ENCODE measurements at regions not wholly inside any gene's neighbourhood (a gene's known extent, or its start where the extent isn't known, plus 50 kb on each side); places are given as distances from the start of the nearest gene placed in this dataset.
"Not testable (repeated sequence)": the region's sequence is repeated elsewhere in the genome, so short reads cannot be mapped to it uniquely, and the experiment has no call there.

DNA sequence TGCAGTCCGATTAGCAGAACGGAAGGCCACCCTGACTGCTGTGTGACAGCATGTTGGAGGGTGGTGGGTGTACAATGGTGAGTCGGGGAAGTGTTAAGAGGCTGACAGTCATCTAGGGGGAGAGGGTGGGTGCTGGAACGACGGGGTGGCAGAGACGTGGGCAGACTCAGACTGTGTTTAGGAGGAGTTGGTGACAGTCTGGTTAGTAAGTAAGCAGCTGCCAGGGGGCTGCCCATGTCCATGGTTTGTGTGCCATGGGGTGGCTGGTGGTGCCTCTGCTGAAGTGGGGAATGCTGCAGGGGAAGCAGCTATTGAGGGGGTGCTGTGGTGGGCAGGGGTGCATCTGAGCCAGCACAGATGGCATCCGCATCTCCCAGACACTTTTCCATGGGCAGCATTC lies 51.3 kb upstream of the BOD1 start:
- ATAC-seq: no peak
- DNase-seq: no peak

DNA sequence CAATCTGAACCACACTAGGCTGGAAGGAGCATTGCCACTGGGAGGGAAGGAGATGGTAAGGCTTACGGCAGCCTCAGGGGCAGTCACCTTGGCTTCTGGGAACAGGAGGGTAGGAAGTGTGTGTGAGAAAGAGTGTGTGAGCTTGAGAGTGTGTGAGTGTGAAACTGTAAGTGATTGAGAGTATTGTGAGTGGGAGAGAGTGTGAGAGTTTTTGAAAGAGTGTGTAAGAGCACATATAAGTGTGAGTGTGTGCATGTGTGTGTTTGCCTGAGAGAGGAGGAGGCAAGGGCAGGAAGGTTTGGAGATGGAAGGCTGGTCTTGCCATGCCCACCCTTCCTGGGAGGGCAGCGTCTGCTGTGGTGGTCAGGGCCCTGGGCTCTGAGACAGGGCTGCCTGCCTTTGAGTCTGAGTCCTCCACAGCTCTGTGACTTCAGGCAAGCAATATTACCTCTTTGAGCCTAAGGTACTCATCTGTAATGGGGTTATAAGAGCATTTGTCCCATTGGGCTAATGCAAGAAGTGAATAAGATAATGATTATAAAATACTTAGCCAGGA lies 51.9 kb upstream of the BOD1 start:
- no peak for DNase-seq
- no peak for ATAC-seq

DNA sequence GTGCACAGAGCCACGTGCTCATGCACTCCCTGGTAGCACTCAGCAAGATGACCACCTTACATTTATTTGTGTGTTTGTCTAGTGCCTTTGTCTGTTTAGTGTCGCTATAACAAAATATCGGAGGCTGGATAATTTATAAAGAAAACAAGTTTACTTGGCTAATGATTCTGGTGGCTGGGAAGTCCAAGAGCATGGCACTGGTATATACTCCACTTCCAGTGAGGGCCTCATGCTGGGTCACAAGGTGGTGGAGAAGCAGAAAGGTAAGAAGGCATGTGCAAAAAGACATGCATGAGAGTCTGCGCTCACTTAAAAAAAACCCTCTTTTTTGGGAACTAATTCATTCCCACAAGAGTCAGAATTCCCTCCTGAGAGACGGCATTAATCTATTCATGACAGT lies 52.5 kb upstream of the BOD1 start:
- no peak for ATAC-seq
- DNase-seq: no peak

DNA sequence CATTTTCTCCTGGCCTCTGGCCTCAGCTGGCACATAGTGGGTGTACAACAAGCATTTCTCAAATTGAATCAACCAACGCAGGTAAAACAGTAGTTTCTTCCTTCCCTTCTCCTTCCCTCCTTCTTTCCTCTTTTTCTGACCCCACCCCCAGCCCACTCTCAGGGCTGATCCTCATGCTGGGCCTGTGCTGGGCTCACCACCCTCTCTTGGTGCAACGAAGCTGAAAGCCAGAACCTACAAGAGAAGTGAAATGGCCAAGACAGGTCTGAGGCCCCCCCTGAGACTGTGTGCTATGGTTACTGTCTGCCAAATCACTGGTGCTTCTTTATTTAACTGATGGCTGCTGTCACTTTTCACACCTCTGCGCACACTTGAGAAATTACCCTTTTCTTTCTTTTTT lies 53.0 kb upstream of the BOD1 start:
- ATAC-seq: no peak

DNA sequence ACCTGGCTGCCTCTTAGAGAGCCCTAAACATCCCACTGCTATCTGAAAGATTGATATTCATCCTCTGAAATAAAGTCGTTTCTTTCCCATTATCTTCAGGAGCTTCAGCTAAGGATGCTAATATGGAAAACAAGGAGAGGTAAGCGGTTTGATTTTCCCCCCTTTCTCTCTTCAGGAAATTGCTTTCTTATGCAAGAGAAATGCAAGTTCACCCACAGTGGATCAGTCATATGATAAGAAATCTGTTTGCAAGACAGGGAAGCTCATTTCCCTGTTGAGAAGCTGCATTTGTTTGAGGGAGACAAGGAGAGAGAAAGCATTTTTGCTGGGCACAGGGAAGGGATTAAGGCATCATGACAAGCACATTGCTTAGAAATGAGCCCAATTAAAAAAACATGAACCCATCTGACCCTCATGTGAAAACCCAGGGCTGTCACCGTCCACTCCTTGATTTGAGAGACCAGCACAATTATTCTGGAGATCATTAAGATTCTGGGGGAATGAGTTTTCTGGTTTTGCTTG lies 53.7 kb upstream of the BOD1 start:
- ATAC-seq (no peak), DNase-seq (no peak)

More for the DNA sequence above, 53.0 kb upstream of the BOD1 start:
- no peak for DNase-seq

DNA sequence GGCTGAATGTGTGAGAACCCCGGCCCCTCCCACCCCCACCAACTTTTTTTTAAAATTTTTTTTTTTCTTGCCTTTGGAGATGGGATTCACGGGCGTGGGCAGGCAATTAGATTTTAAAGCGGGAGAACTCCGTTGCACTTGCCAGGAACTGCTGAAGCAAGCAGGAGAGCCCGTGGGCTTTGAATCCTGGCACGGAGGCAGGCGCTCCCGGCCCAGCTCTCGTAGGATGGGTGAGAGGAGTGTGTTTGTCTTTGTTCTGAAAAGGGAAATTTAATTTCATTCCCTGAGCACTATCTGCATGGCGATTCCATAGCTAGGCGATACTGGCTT lies 54.3 kb upstream of the BOD1 start:
- no peak for ATAC-seq
- DNase-seq: no peak

DNA sequence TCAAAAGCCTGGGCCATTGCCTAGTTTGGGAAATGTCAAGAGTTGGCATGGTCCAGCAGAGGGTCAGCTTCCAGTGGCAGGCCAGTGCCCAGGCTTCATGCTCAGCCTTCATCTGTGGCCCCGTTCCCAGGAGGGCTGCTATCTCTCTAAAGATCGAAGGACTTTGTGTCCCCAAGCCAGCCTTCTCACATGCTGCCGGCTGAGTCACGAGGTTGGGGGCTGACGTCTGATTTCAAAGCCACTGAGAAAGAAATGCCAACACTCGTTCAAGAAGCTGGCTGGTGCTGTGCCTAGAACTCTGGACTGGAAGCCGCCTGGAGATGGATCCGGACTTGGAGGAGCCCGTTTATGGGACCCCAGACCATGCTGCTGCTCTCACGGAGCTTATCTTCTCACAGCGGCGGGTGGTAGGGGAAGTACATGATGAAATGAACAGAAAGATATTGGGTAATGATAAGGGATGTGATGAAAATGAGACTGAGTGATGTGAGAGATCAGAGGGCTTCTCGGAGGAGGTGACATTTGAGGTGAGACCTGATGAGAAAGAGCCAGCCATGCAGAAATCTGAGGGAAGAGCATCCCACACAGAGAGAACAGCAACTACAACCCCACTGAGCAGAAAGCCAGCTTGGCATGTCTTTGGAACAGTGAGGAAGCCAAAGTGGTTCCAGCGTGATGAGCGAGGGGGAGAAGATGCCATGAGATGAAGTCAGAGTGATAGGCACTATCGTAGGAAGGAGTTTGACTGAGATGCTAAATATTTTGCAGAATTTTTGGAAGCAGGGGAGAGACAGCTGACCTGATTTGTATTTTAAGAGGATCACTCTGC lies 54.9 kb upstream of the BOD1 start:
- DNase-seq (no peak), ATAC-seq (no peak)

DNA sequence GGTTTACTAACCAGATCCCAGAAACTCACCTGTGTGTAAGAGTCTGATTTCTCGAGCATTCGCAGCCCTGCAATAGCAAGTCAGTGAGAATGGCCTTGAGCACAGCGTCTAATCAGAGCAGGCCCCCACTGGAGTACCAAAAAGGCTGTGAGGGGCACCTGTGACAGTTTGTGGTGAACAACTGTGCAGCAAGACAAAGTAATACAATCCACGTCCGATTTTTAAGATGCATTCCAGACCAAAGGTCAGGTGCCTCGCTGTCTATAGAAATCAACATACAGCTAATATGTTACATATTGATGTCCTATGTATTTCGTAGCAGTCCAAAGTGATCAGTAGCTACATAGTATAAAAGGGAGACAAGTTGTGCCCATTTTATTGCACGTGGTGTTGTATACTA lies 55.7 kb upstream of the BOD1 start:
- ATAC-seq (no peak), DNase-seq (no peak)

DNA sequence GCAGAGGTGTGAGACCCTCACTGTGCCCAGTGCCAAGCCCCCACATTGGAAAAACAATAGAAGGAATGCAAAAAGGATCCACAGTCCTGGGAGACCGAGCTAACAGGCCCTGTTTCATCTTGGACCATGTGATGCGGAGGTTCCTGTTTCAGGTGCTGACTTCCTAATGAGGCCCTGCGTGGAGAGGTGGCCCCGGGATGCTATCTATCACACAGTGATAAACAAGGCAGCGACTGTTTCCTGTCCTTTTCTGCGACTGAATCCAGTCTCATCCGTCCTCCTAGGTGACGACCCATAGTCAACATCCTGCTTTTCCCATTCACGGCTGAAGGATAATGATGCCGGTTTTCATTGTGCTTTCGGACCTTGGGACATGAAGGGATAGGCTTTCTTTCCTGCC lies 56.4 kb upstream of the BOD1 start:
- no peak for DNase-seq
- ATAC-seq: no peak

DNA sequence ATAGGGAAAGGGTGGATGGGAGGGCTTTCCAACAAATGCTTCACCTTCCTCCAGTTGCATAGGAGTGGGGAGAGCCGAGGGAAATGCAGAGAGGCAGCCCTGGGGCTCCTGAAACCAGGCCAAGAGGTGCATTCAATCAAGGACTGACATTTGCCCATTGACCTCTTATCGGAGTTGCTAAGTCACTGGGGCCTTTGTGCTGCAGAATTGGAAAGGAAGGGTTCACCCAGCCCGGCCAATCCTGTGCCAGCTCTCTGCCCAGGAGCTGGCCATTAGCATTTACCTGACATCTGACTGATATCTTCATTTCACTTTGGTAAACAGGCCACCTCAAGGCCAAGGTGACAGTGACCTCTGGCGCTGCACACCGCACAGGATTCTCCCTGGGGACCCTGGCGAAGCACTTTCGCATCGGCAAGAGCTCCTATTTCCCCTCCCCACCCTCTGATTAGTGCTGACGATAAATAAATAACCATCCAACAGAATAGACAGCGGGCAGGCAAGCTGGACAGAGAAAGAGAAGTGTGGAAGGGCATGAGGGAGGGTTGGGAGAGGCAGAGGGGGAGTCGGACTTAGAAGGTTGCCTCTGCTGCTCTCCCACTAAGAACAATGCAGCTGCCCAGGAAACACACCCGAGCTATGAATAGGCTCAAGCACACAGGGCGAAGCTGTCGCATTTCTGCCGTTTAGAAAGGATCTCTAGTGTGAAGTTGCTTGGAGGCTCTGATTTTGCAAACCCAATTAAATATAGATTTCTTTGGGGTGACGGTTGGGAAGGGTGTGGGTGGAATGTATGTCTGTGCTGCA lies 57.0 kb upstream of the BOD1 start:
- ATAC-seq: no peak
- DNase-seq: no peak

DNA sequence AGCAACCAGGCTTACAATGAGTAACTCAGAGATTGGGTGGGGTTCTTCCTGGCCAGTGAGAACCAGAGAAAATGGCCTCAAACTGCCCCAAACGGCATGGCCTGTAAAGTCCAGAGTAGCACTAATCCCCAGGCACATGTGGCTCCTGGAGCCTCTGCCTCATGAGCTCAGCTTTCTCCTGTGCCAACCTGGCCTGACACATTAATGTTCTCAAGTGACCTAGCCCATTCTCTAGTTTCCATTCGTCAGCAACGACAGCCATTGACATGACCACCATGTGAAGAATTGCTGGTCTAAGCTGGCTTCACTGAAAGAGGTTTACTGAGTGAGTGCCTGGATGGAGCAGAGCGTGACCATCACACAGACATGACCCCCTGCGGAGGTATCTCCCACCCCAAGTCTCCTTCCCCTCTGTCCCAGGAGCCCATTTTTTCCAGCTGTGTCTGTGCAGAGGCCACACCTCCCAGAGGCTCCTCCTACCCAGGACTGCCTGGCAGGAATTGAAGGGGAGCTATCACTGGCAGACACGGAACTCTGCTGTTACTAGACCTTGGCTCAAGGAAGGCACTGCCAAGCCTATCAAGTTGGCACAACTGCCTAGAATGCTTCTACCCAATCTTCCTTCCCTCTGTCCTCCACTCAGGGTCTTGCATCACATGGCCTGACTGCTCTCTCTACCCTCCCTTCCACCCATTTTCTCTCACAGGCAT lies 59.0 kb upstream of the BOD1 start:
- DNase-seq: no peak
- no peak for ATAC-seq

DNA sequence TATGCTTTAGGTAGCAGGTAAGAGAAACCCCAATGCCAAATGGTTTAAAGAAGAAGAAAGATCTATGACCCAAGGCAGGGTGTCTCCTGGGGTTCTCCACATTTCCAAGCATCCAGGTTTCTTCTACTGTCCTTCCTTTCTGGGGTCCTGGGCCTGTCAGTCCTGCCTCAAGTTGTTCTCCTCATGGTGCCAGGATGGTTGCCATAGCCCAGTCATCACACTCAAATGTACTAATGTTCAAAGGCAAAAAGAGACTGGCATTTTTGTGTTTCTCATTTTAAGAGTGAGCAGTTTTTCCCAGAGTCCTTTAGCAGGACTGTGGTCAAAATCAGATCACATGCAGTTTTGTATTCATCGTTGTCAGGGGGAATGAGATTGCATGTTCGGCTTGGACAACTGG lies 59.9 kb upstream of the BOD1 start:
- ATAC-seq: no peak
- DNase-seq: no peak

DNA sequence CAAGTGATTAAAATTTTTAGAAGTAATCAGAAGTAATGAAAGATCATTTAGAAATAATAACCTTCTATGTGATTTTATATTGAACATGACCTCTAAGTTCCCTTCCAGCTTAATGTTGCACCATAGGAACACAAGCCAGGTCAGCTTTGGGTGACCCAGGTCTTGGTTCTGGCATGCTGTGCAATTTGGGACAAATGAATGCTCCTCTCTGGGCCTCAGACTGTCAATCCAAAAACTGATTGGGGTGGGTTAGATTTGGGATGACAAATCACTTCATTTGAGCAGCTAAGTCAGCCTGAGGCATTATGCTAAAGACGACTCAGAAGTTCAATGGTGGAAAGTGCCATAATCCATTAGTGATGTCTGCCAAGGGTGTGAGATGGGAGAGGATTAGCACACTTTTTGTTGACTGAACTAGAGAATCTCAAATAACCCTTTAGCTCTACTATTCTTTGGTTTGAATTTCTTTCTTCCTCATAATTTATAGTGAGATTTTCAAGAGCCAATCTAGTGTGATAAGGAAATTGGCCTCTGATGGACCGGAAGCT lies 60.7 kb upstream of the BOD1 start:
- DNase-seq (no peak), ATAC-seq (no peak)

DNA sequence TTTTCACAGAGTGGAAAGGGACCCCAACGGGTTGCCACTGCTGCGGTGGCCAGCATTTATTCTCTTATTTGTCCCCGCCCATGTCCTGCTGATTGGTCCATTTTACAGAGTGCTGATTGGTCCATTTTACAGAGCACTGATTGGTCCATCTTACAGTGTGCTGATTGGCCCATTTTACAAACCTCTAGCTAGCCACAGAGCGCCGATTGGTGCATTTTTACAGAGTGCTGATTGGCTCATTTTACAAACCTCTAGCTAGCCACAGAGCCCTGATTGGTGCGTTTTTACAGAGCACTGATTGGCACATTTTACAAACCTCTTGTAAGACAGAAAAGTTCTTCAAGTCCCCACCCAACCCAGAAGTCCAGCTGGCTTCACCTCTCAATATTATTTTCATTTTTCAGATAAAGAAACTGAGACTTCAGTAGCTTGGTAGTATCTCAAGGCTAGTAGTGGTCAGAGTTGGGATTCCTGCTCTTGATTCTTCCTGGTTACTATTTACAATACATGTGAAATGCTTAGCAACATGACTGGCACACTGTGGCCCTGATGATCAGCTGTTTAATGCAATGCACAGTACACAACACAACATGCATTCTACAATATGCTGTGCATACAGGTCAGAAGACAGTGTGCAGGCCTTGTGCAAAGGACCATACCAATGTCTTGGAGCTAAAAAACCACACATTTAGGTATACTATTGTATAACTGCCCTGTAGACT lies 63.6 kb upstream of the BOD1 start:
- no peak for ATAC-seq
- no peak for DNase-seq

DNA sequence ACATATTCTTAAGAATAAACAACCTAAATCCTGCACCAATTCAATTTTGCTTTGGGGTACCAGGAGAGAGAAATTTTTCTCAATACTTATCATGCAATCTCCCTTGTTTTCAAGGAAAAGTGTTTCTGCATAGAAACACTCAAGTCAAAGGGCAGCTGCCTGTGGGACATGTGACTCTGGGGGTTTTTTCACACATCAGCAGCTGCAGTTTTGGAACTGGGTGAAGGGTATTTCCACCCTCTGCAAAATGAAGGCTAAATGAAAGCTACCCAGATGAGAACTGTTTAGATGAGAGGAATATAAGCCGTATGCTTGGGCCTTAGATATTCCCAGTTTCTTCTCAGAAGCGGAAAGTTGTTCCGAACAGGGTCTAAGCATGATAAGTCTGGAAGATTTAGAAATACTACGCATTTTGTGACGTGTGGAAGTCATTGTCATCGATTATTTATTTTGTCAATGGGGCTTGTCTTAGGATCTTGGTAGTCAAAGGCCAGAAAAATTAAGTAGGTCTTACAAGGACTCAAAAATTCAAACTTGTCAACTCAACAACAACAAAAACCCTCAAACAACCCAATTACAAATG lies 64.3 kb upstream of the BOD1 start:
- ATAC-seq: no peak
- DNase-seq: no peak

DNA sequence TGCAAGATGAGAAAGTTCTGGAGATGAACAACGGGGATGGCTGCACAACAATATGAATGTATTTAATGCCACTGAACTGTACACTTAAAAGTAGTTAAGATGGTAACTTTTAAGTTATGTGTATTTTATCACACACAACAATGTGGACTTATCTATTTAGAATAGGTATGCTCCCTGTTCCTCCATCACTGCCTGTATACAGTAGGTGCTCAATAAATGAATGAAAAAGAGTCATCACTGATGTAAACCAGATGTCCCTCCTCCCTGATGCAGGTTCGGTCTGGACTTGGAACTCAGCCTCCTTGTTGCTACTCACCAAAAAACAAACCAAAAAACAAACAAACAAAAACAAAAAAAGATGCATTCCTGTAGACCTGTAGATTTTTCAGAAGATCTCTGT lies 65.9 kb upstream of the BOD1 start:
- ATAC-seq (no peak), DNase-seq (no peak)

DNA sequence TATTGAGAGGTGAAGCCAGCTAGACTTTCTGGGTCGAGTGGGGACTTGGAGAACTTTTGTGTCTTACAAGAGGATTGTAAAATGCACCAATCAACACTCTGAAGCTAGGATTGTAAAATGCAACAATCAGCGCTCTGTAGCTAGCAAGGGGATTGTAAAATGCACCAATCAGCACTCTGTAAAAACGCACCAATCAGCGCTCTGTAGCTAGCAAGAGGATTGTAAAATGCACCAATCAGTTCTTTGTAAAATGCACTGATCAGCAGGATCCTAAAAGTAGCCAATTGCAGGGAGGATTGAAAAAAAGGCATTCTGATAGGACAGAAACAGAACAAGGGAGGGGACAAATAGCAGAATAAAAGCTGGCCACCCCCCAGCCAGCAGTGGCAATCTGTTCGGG lies 68.1 kb upstream of the BOD1 start:
- not testable (repeated sequence) for ATAC-seq, DNase-seq

DNA sequence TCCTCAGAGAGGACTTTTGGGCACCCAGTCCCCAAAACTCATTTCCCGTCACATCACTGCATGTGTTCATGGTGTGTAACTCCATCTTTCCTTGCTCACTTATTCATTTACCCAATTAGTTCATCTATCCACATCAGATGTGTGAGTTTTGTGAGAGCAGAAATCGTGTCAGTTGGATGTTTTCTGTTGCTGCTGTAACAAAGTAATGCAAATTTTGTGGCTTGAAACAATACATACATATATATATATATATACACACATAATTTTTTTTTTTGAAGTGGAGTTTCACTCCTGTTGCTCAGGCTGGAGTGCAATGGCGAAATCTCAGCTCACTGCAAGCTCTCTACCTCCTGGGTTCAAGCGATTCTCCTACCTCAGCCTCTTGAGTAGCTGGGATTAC lies 70.5 kb upstream of the BOD1 start:
- DNase-seq: no peak
- no peak for ATAC-seq

DNA sequence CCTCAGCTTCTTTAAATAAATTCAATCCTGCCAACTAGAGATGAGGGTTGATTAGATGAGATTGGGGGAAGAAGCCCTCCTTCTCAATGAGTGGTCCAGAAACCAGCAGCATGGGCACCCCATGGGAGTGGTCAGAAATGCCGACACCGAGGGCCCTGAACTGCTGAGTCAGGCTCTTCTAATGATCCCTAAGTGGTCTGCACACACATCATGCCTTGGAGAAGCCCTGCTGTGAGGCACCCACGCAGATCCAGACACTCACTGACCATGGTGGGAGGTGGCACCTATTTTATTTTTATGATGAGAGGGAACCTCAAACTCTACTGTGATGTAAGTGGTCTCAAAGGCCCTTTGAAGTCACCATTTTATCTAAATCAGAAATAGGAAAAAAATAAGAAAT lies 72.3 kb upstream of the BOD1 start:
- no peak for ATAC-seq

DNA sequence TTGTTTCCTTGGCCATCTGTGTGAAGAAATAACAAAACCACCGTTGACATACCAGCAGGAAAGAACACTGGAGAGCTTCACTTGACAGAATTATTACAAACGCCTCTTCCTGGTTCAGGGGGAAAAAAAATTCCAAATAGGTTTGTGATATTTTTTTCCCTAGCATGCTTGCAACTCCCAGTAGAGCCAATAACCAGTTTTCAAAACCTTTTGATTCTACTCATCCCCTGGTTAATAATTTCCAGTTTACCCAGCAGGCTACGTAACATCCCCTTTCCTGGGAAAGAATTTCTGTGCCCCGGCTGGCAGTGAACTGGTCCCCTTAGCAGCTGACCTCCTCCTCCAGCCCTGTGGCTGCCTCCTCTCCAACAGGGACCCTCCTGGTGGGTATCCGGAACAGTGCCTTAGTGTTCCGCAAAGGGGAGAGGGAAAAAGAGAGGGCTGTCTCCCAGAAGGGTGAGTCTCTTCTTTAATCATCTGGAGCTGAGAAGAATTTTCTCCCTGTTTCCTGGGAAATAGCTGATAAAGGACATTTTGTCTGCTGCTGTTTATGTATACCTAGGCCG lies 72.8 kb upstream of the BOD1 start:
- ATAC-seq (no peak), DNase-seq (no peak)

More for the DNA sequence above, 72.3 kb upstream of the BOD1 start:
- DNase-seq: no peak

Data from stimulated activated naive CD8-positive, alpha-beta T cell treated with anti-CD3 and anti-CD28 coated beads, Interleukin-15, Interleukin-2, amounts not matched to agents 100 U/mL and 50 U/mL, for 24 hours (primary cell).